GM23338 (cell line): ENCODE measurements at regions not wholly inside any gene's neighbourhood (a gene's known extent, or its start where the extent isn't known, plus 50 kb on each side); places are given as distances from the start of the nearest gene placed in this dataset.

ENCODE experiments used
- CTCF ChIP-seq, 2 experiments: fragments of 200-600 bp in 1 of 2; sonication (generic) in 1 of 2; conservative IDR thresholded peaks; 2 replicates each; pipeline versions ENCODE4 v1.5.1 to v1.6.1; 2016 to 2017; ENCODE audit warnings: antibody characterized with exemption in 2 of 2, low read depth in 2 of 2, mild to moderate bottlenecking in 2 of 2, moderate library complexity in 1 of 2
- ETS1 ChIP-seq: IDR thresholded peaks from 2 replicates; pipeline ENCODE4 v1.6.1; 2016; ENCODE audit warnings: antibody characterized with exemption
- EZH2phosphoT487 ChIP-seq: fragments of 200-600 bp; sonication (generic); IDR thresholded peaks from one replicate; pipeline ENCODE4 v1.8.1; 2018; ENCODE audit warnings: antibody characterized with exemption; ENCODE audit not compliant: unreplicated experiment
- NANOG ChIP-seq: IDR thresholded peaks from 2 replicates; pipeline ENCODE4 v1.6.1; 2016; ENCODE audit warnings: antibody characterized with exemption, borderline replicate concordance
- REST ChIP-seq: IDR thresholded peaks from one replicate; pipeline ENCODE4 v1.6.1; 2018; ENCODE audit warnings: antibody characterized with exemption; ENCODE audit not compliant: unreplicated experiment
- ZNF462 ChIP-seq: fragments of 250-450 bp; sonication (Bioruptor Pico); IDR thresholded peaks from 2 replicates; pipeline ENCODE4 v1.5.0; 2020; ENCODE audit warnings: mild to moderate bottlenecking, moderate library complexity

- TF ChIP-seq ZNF462 (no peak), CTCF (conservative IDR thresholded peaks at IDR 0.05; ENCODE audit: low read depth in 2 of 2) (no peak), REST (no peak), EZH2phosphoT487 (no peak), NANOG (no peak), ETS1 (no peak)
Observed at GRCh38 chr17:77475016-77475976, 334.5 kb downstream of the SEC14L1 start (continued).
